ENCODE measurements at regions not wholly inside any gene's neighbourhood (a gene's known extent, or its start where the extent isn't known, plus 50 kb on each side); places are given as distances from the start of the nearest gene placed in this dataset.

DNA sequence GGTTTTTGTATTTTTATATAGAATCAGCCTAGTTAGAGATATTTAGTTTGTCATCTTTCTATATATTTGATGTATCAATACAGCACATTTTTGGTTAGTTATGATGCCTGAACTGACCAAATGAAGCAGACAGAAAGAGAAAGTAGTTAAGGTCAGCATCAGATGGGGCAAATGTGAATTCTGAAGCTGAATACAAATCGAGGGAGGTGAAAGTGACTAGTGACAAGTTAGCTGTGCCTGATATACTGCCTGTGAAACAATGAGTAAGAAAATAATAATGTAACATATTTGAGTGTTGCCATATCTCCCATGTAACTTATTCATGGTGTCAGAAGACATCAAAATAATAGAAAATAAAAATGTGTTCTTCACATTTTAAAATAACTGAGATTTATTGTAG lies 680.3 kb upstream of the SEMA6D start:
- POLR2A ChIA-PET, result no interaction called here
- CTCF ChIA-PET, result no interaction called here
- Mint-ChIP-seq H3K4me1 (peaks cover 8% of the 10 kb centered on the region; the same call in 1 of the 2 replicates), H3K27ac (no peak overlapping the region), H3K36me3 (no peaks in the 10 kb centered on the region), H3K9me3 (0 out of 2 replicates have a peak, but pooled peaks cover 3% of the 10 kb centered on the region), H3K4me3 (no peak overlapping the region), H3K27me3 (ENCODE audit: low read depth) (no peaks in the 10 kb centered on the region)
- ATAC-seq (no peak), DNase-seq (ENCODE audit: low spot score) (no peak)
- TF ChIP-seq IRF2 (CRISPR knock-in tag; IDR thresholded peaks at IDR 0.05; ENCODE audit: borderline replicate concordance, low read depth) (no peak), NR1H2 (CRISPR knock-in tag; IDR thresholded peaks at IDR 0.05) (no peak), ZNF219 (CRISPR knock-in tag; IDR thresholded peaks at IDR 0.05; ENCODE audit: borderline replicate concordance) (no peak), FOXP1 (CRISPR knock-in tag; IDR thresholded peaks at IDR 0.05; ENCODE audit: borderline replicate concordance) (no peak), OVOL2 (CRISPR knock-in tag; IDR thresholded peaks at IDR 0.05; ENCODE audit: borderline replicate concordance) (no peak), KAT7 (CRISPR knock-in tag; IDR thresholded peaks at IDR 0.05; ENCODE audit: borderline replicate concordance) (no peak), SOX15 (CRISPR knock-in tag; IDR thresholded peaks at IDR 0.05) (no peak), NR3C1 (CRISPR knock-in tag; conservative IDR thresholded peaks at IDR 0.05; ENCODE audit: low read depth) (no peak), TEAD1 (CRISPR knock-in tag; IDR thresholded peaks at IDR 0.05) (no peak), SMAD4 (CRISPR knock-in tag; IDR thresholded peaks at IDR 0.05) (no peak), ZNF121 (CRISPR knock-in tag; IDR thresholded peaks at IDR 0.05) (no peak), SP1 (CRISPR knock-in tag; conservative IDR thresholded peaks at IDR 0.05) (no peak), ZNF423 (CRISPR knock-in tag; IDR thresholded peaks at IDR 0.05) (no peak), CREB1 (CRISPR knock-in tag; IDR thresholded peaks at IDR 0.05) (no peak)
- TF ChIP-seq, protein P1, sequence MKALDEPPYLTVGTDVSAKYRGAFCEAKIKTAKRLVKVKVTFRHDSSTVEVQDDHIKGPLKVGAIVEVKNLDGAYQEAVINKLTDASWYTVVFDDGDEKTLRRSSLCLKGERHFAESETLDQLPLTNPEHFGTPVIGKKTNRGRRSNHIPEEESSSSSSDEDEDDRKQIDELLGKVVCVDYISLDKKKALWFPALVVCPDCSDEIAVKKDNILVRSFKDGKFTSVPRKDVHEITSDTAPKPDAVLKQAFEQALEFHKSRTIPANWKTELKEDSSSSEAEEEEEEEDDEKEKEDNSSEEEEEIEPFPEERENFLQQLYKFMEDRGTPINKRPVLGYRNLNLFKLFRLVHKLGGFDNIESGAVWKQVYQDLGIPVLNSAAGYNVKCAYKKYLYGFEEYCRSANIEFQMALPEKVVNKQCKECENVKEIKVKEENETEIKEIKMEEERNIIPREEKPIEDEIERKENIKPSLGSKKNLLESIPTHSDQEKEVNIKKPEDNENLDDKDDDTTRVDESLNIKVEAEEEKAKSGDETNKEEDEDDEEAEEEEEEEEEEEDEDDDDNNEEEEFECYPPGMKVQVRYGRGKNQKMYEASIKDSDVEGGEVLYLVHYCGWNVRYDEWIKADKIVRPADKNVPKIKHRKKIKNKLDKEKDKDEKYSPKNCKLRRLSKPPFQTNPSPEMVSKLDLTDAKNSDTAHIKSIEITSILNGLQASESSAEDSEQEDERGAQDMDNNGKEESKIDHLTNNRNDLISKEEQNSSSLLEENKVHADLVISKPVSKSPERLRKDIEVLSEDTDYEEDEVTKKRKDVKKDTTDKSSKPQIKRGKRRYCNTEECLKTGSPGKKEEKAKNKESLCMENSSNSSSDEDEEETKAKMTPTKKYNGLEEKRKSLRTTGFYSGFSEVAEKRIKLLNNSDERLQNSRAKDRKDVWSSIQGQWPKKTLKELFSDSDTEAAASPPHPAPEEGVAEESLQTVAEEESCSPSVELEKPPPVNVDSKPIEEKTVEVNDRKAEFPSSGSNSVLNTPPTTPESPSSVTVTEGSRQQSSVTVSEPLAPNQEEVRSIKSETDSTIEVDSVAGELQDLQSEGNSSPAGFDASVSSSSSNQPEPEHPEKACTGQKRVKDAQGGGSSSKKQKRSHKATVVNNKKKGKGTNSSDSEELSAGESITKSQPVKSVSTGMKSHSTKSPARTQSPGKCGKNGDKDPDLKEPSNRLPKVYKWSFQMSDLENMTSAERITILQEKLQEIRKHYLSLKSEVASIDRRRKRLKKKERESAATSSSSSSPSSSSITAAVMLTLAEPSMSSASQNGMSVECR (CRISPR knock-in tag; IDR thresholded peaks at IDR 0.05; ENCODE audit: borderline replicate concordance), result no peak
- TF ChIP-seq, protein P2, sequence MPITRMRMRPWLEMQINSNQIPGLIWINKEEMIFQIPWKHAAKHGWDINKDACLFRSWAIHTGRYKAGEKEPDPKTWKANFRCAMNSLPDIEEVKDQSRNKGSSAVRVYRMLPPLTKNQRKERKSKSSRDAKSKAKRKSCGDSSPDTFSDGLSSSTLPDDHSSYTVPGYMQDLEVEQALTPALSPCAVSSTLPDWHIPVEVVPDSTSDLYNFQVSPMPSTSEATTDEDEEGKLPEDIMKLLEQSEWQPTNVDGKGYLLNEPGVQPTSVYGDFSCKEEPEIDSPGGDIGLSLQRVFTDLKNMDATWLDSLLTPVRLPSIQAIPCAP (CRISPR knock-in tag; IDR thresholded peaks at IDR 0.05), result no peak
- TF ChIP-seq, protein P3, sequence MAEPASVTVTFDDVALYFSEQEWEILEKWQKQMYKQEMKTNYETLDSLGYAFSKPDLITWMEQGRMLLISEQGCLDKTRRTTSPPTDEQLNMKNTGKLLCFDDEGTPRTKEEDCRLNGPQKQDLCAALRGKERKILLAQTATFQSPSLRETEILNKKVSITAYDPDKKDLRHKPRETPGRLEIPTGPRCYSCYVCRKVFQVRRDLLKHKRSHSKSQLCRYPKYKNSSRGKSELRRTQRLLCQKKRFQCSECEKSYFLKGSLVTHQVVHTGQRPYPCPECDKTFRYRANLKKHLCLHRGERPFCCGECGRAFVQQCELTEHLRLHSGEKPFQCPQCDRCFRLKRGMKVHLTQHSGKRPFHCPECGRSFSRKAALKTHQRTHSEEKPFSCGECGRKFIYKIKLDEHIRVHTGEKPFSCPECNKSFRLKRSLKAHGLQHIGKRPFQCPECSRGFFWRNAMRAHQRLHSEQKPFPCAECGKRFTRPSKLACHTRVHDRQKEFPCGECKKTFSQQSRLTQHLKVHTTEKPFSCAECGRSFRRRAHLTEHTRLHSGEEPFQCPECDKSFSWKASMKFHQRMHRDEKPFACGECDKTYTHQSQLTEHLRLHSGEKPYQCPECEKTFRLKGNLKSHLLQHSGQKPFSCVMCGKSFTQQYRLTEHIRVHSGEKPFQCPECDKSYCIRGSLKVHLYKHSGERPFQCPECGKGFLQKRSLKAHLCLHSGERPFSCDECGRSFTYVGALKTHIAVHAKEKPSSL (CRISPR knock-in tag; conservative IDR thresholded peaks at IDR 0.05), result no peak
- TF ChIP-seq, protein P4, sequence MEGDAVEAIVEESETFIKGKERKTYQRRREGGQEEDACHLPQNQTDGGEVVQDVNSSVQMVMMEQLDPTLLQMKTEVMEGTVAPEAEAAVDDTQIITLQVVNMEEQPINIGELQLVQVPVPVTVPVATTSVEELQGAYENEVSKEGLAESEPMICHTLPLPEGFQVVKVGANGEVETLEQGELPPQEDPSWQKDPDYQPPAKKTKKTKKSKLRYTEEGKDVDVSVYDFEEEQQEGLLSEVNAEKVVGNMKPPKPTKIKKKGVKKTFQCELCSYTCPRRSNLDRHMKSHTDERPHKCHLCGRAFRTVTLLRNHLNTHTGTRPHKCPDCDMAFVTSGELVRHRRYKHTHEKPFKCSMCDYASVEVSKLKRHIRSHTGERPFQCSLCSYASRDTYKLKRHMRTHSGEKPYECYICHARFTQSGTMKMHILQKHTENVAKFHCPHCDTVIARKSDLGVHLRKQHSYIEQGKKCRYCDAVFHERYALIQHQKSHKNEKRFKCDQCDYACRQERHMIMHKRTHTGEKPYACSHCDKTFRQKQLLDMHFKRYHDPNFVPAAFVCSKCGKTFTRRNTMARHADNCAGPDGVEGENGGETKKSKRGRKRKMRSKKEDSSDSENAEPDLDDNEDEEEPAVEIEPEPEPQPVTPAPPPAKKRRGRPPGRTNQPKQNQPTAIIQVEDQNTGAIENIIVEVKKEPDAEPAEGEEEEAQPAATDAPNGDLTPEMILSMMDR (IDR thresholded peaks at IDR 0.05), result no peak

- Mint-ChIP-seq H3K27me3 (ENCODE audit: low read depth) (no peaks in the 10 kb centered on the region), H3K36me3 (no peaks in the 10 kb centered on the region), H3K4me1 (peaks cover 8% of the 10 kb centered on the region; the same call in 1 of the 2 replicates), H3K9me3 (no peaks in the 10 kb centered on the region), H3K27ac (no peak overlapping the region), H3K4me3 (no peak overlapping the region)
- ATAC-seq, result no peak
- POLR2A ChIA-PET, result no interaction called here
- DNase-seq (ENCODE audit: low spot score), result no peak
- CTCF ChIA-PET, result no interaction called here
- no peak for TF ChIP-seq ZNF317 (CRISPR knock-in tag; IDR thresholded peaks at IDR 0.05; ENCODE audit: borderline replicate concordance, low read depth)
- TF ChIP-seq, protein P5, sequence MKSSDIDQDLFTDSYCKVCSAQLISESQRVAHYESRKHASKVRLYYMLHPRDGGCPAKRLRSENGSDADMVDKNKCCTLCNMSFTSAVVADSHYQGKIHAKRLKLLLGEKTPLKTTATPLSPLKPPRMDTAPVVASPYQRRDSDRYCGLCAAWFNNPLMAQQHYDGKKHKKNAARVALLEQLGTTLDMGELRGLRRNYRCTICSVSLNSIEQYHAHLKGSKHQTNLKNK (CRISPR knock-in tag; IDR thresholded peaks at IDR 0.05), result no peak
- TF ChIP-seq MYBL2 (CRISPR knock-in tag; IDR thresholded peaks at IDR 0.05), result no peak
- TF ChIP-seq TCF7 (CRISPR knock-in tag; IDR thresholded peaks at IDR 0.05; ENCODE audit: low read depth), result no peak
- TF ChIP-seq, protein P6, sequence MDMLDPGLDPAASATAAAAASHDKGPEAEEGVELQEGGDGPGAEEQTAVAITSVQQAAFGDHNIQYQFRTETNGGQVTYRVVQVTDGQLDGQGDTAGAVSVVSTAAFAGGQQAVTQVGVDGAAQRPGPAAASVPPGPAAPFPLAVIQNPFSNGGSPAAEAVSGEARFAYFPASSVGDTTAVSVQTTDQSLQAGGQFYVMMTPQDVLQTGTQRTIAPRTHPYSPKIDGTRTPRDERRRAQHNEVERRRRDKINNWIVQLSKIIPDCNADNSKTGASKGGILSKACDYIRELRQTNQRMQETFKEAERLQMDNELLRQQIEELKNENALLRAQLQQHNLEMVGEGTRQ (CRISPR knock-in tag; IDR thresholded peaks at IDR 0.05), result no peak
- no peak for TF ChIP-seq MXD4 (CRISPR knock-in tag; IDR thresholded peaks at IDR 0.05; ENCODE audit: borderline replicate concordance)
- TF ChIP-seq ZNF396 (CRISPR knock-in tag; IDR thresholded peaks at IDR 0.05; ENCODE audit: borderline replicate concordance), result no peak
- TF ChIP-seq, protein P2 (CRISPR knock-in tag; IDR thresholded peaks at IDR 0.05), result no peak
- TF ChIP-seq MAX (CRISPR knock-in tag; IDR thresholded peaks at IDR 0.05), result no peak
Observed at GRCh38 chr15:47039225-47039624, 678.1 kb upstream of the SEMA6D start.

Data from WTC11 (cell line).